HUES48 (cell line): ENCODE measurements at regions not wholly inside any gene's neighbourhood (a gene's known extent, or its start where the extent isn't known, plus 50 kb on each side); places are given as distances from the start of the nearest gene placed in this dataset.

ENCODE experiments used
- H3K27ac ChIP-seq: one replicate; pipeline ENCODE4 v1.7.0; 2013; ENCODE audit warnings: low read depth, low read length, inconsistent platforms
- H3K27me3 ChIP-seq: 2 replicates; pipeline ENCODE4 v1.6.1; 2013; ENCODE audit warnings: mild to moderate bottlenecking, low read length; ENCODE audit not compliant: control insufficient read depth, insufficient read depth
- H3K36me3 ChIP-seq: 2 replicates; pipeline ENCODE4 v1.6.1; 2013; ENCODE audit warnings: low read length; ENCODE audit not compliant: control insufficient read depth, insufficient read depth
- H3K4me1 ChIP-seq: 2 replicates; pipeline ENCODE4 v1.6.1; 2013; ENCODE audit warnings: mild to moderate bottlenecking, low read length; ENCODE audit not compliant: control insufficient read depth, insufficient read depth
- H3K4me3 ChIP-seq: 2 replicates; pipeline ENCODE4 v1.5.1; 2013; ENCODE audit warnings: mild to moderate bottlenecking, low read depth, low read length
- H3K9ac ChIP-seq: 2 replicates; pipeline ENCODE4 v1.6.1; 2013; ENCODE audit warnings: mild to moderate bottlenecking, low read depth, low read length, moderate library complexity
- H3K9me3 ChIP-seq: 2 replicates; pipeline ENCODE4 v1.6.1; 2013; ENCODE audit warnings: low read length; ENCODE audit not compliant: control insufficient read depth, insufficient read depth

DNA sequence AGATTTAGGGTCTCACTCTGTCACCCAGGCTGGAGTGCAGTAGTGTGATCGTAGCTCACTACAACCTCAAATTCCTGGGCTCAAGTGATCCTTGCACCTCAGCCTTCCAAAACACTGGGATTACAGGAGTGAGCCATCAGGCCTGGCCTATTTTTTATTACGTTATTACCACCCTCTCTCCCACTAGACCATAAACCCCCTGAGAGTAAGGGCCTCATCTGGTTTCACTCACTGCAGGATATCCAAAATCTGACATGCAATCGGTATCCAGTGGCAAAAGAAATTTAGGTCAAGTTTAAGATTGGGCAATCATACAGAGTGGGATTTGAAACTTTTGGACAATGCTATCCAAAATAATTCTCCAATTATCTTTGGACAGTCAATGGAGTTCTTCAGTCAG lies 117.0 kb upstream of the NEBL start:
- H3K9ac ChIP-seq, result no peak overlapping the region
- no peaks in the 10 kb centered on the region for H3K4me1 ChIP-seq
- no peaks in the 10 kb centered on the region for H3K27me3 ChIP-seq
- H3K4me3 ChIP-seq, result no peak overlapping the region
- H3K36me3 ChIP-seq, result no peaks in the 10 kb centered on the region
- H3K27ac ChIP-seq, result no peak overlapping the region
- H3K9me3 ChIP-seq, result no peaks in the 10 kb centered on the region

DNA sequence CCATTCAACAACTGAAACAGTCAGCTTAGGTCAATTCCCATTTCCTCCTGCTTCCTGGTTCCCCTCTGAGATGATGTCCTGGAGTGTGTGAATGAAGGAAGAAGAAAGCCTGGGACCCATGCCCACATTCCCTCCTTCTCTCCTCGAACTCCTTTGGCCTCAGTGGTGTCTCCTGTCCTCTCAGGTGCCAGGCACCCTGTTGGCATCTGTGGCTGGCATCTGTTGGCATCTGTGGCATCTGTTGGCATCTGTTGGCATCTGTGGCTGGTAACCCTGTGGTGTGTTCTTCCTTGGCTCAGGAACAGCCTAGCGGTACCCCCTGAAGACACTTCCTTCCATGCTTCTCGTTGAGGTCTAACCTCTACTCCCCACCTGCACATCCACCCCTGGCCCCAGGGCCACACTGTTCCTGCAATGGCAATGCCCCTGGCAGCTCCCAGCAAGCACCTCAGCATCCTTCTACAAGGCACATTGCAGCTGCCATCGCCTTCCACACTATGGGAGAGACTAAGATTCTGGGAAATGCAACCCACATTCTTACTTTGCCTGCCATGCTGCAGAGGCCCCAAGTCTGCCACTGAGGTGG lies 114.4 kb upstream of the NEBL start:
- Histone ChIP-seq H3K4me1 (no peaks in the 10 kb centered on the region), H3K27ac (no peak overlapping the region), H3K4me3 (no peak overlapping the region), H3K9ac (no peak overlapping the region), H3K27me3 (no peaks in the 10 kb centered on the region), H3K36me3 (no peaks in the 10 kb centered on the region), H3K9me3 (no peaks in the 10 kb centered on the region)

DNA sequence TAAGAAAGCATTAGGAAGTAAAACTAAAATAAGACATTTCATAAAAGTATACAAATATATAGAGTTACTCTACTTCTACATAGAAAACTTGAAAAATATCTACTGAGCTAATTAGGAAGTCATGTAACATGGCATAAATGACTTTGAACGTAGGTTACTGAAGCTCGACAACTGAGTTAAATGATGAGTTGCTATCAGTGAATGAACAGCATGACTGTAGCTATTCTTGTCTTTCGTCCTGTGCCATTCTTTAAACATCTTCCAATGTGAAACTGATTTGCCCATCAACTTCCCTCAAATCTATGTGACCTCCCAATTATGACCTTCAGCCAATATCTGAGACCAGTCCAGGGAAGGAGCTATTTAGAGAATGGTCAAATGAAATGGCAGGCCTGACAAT lies 113.5 kb upstream of the NEBL start:
- no peaks in the 10 kb centered on the region for H3K27me3 ChIP-seq

DNA sequence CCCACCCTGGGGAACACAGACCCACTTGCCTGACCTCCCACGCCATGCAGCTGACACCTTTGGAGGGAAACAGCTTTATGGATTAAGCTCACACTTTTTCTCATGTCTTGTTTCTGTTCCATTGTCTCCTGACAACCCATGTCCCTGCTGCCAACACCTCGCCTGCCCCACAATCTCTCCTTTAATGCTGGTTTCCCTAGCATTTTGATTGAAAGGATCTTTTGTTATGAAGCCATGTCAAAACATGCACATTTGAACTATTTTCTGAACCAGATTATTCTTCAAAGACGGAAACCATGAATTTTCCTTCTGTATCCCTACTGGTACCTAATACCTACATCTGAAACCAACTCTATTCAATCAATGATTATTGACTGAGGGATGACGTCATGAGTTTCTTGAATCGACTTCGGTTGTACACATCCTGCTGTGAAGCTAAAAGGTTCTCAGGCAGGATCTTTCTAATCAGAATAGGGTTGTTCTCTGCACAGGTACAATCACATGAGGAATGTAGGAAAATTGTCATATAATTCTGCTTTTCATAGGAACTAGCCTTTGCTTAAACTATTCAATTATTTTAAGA lies 106.2 kb upstream of the NEBL start:
- Histone ChIP-seq H3K4me3 (no peak overlapping the region), H3K36me3 (no peaks in the 10 kb centered on the region), H3K9me3 (no peaks in the 10 kb centered on the region), H3K4me1 (no peaks in the 10 kb centered on the region), H3K27me3 (no peaks in the 10 kb centered on the region), H3K27ac (no peak overlapping the region), H3K9ac (no peak overlapping the region)

More for the DNA sequence above, 113.5 kb upstream of the NEBL start:
- no peaks in the 10 kb centered on the region for H3K9me3 ChIP-seq
- H3K27ac ChIP-seq, result no peak overlapping the region
- H3K4me1 ChIP-seq, result no peaks in the 10 kb centered on the region
- no peak overlapping the region for H3K9ac ChIP-seq
- no peak overlapping the region for H3K4me3 ChIP-seq
- H3K36me3 ChIP-seq, result no peaks in the 10 kb centered on the region

DNA sequence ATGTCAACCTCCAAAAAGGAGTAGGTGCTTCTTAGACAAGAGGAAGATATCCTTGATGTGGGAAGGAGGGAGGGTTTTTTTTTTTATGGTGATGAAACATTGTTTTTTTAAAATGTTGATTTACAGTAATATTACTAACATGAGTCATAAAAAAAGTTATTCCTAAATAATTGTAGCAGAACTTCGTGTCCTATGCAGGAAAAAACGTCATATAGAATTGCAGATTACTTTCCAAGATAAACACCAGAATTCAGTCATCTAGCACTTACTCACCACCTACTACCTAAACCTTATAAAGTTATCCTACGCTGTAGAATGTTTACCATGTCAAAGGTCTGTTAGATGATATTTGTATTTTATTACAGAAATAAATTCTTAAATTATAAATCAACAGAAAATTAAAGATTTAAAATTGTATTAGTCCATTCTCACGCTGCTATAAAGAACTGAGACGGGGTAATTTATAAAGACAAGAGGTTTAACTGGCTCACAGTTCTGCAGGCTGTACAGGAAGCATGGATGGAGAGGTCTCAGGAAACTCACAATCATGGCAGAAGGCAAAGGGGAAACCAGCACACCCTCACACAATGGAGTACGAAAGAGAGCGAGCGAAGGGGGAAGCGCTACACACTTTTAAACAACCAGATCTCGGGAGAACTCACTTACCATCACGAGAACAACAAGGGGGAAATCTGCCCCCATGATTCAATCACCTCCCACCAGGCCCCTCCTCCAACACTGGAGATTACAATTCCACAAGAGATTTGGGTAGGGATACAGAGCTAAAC lies 105.2 kb upstream of the NEBL start:
- Histone ChIP-seq H3K4me1 (no peaks in the 10 kb centered on the region), H3K4me3 (no peak overlapping the region), H3K9me3 (no peaks in the 10 kb centered on the region), H3K27me3 (no peaks in the 10 kb centered on the region), H3K27ac (no peak overlapping the region), H3K9ac (no peak overlapping the region), H3K36me3 (no peaks in the 10 kb centered on the region)

DNA sequence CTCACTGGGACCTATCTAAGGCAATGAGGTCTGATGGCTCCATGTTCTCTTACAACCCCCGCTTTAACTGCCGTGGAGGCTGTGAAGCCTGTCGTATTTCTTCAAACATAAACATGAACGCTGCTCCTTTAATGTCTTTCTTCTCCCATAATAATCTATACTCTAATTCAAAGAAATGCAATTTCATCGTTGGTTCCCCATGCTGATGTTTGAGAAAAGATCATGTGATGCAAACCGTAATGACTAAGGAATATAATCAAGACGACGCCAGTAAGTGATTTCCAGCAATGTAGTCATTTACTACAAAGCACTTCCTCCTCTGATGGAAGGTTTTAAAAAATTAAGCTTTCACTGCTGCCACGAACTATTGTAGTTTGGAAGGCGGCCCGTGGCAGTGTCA lies 102.6 kb upstream of the NEBL start:
- Histone ChIP-seq H3K4me3 (no peak overlapping the region), H3K36me3 (no peaks in the 10 kb centered on the region), H3K9ac (no peak overlapping the region), H3K27me3 (no peaks in the 10 kb centered on the region), H3K27ac (no peak overlapping the region), H3K4me1 (no peaks in the 10 kb centered on the region), H3K9me3 (no peaks in the 10 kb centered on the region)

DNA sequence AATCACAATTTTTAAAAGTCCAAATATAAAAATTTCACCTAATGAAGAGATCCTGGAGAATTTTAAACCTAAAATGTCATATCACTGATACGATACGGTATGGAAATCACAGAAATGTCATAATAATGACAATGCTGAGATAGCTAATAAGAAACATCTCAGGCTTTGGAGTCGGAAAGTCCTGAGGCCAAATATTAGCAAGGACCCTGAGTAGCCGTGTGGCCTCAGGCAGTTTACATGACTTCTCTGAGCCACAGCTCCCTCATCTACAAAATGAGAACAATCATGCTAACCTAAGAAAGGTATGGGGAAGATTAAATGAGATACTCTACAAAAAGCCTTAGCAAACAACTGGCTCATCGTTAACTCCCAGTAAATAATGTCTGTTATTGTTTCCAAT lies 100.9 kb upstream of the NEBL start:
- no peaks in the 10 kb centered on the region for H3K9me3 ChIP-seq
- H3K27me3 ChIP-seq, result no peaks in the 10 kb centered on the region

DNA sequence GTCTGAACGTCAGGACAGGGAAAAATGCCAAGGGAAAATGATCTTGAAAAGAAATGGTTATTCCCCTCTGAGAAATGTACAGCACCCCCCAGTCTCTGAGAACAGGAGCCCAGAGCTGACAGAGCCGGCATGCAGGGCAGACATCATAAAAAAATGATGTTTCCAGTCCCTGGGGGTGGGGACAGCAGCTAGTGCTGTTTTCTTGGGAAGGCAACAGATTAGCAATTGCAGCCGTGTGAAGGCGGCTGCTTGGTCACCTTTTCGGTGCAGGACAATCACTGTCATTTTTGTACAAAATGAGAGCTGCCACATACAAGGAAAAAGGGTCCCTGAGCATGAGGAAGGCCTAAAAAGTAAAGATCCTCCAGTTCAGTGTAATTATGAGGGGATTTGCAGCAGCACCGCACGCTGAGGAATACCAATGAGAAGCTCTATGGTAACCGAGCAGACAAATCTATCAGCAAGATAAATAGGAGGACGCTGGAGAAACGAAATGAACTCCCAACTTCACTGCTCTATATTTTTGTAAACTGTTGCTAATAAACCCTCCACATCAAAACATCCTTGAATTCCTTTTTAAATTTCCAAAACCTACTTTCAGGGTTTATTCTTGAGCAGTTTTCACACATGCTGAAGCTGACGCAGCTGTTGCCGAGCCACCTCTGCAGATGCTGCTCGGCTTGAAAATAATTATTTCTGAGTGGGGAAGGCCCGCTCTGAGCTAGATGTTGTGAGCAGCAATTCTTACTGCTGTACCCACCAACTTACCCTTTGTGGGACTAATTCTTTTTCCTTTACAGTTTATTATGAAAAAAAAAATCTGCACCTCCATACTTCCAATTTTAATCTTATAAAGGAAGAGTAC lies 98.2 kb upstream of the NEBL start:
- Histone ChIP-seq H3K27ac (no peak overlapping the region), H3K9ac (no peak overlapping the region), H3K4me3 (no peak overlapping the region), H3K27me3 (no peaks in the 10 kb centered on the region), H3K9me3 (no peaks in the 10 kb centered on the region), H3K36me3 (no peaks in the 10 kb centered on the region), H3K4me1 (no peaks in the 10 kb centered on the region)

More for the DNA sequence above, 100.9 kb upstream of the NEBL start:
- H3K36me3 ChIP-seq, result no peaks in the 10 kb centered on the region
- no peak overlapping the region for H3K4me3 ChIP-seq
- H3K4me1 ChIP-seq, result no peaks in the 10 kb centered on the region
- H3K9ac ChIP-seq, result no peak overlapping the region
- H3K27ac ChIP-seq, result no peak overlapping the region

DNA sequence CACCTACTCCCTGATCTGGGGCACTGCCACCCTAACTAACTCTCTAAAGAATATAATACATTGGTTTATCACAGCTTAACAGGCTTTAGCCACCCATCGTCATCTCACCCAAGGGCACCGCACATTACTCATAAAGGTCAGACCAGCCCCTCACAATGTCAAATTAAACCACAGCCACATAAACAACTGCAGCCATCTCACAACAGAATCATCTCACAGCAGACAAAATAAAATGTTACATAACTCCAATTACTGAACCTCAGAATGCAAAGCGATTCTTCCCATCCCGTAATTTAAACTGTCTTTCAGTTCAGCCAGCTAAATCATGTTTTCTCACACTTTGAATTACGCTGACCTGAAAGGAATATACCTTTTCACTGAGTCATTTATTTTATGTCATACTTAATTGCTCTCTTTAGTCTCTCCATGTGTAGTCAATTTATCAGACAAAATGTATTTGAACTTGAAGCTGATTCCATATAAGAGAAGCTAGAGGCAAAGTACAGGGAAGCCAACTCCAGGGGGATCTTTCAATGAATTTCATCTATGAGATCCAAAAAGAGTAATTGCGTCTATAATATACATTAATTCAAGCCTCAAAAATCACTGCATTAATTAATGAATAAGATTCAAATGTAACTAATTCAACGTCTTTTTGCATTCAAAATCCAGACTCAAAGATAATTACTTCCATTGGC lies 96.9 kb upstream of the NEBL start:
- Histone ChIP-seq H3K27ac (no peak overlapping the region), H3K4me3 (no peak overlapping the region), H3K36me3 (no peaks in the 10 kb centered on the region), H3K4me1 (no peaks in the 10 kb centered on the region), H3K9me3 (no peaks in the 10 kb centered on the region), H3K27me3 (no peaks in the 10 kb centered on the region), H3K9ac (no peak overlapping the region)

DNA sequence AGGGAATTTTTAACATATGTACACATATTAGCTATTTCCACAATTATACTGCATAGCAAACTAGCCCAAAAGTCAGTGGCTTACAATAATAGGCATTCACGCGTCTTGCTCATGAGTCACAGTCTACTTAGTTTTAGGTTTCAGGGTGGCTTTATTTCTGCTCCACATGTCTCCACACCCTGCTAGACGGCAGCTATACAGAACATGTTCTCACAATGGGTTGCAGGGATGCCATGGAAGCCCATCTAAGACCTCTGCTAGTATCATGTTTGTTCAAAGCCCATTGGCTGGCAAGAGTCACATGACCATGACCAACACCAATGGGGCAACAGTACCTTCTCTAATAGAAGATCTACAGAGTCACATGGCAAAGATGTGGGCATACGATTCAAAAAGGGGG lies 96.3 kb upstream of the NEBL start:
- Histone ChIP-seq H3K27ac (no peak overlapping the region), H3K4me1 (no peaks in the 10 kb centered on the region), H3K9me3 (no peaks in the 10 kb centered on the region), H3K27me3 (no peaks in the 10 kb centered on the region), H3K4me3 (no peak overlapping the region), H3K9ac (no peak overlapping the region), H3K36me3 (no peaks in the 10 kb centered on the region)
